ENCODE measurements at regions not wholly inside any gene's neighbourhood (a gene's known extent, or its start where the extent isn't known, plus 50 kb on each side); places are given as distances from the start of the nearest gene placed in this dataset.
A peak's percentile ranks its signal among the peaks of the same experiment; 100 is the strongest.

DNA sequence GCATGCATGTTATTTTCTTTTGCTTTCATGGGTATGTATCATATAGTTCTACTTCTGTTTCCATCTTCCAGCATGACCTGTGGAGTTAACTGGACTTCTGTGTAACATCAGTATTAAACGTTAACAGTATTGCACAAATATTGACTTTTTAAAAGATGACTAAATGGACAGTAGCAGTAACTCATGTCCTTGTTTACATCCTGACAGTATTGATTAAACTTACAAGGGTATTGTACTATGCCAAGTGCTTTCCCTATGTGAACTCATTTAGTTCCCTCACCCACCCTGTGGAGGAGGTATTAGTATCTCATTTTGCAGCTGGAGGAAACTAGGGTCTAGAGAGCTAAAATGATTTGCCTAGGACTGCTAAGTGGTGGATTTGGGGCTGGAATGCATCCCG lies 128.7 kb upstream of the SLC10A2 start:
- Mint-ChIP-seq H3K27me3 (ENCODE audit: low read depth) (no peaks in the 10 kb centered on the region), H3K36me3 (ENCODE audit: low read depth) (no peaks in the 10 kb centered on the region), H3K4me3 (ENCODE audit: unreplicated experiment) (no peak overlapping the region), H3K4me1 (ENCODE audit: low read depth) (no peaks in the 10 kb centered on the region), H3K9me3 (ENCODE audit: low read depth) (no peaks in the 10 kb centered on the region), H3K27ac (ENCODE audit: unreplicated experiment) (no peak overlapping the region)
- DNase-seq (ENCODE audit: low spot score) = no peak
- TF ChIP-seq CTCF (IDR thresholded peaks at IDR 0.05) = no peak

DNA sequence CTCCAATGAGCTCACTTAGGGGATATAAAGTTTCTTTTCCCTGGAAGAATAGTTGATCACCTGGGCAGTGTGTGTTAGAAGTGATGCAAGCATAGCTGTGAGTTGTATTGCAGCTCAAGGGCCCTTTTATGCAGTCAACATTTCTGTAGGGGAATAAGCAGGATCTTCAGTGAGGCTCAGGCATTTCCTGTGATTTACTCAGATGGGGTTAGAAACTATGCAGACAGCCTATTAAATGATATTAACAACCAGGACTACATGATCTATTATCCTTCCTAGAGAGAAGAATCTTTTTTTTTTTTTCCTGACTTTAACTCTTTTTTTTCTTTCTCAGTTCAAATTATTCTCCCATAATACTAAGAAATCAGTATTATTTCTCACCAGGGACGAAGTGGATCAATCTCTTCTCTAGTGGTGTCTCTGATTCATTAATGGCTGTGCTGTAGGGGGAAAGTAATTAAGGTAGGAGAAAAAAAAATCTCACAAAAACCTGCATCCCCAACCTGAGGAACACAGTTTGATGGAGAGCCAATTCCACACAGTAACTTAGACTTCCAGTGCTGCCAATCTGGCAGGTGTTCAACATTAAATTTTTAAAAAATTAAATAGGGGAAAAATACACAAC lies 126.4 kb upstream of the SLC10A2 start:
- Mint-ChIP-seq H3K4me1 (ENCODE audit: low read depth) (no peaks in the 10 kb centered on the region), H3K27me3 (ENCODE audit: low read depth) (no peaks in the 10 kb centered on the region), H3K4me3 (ENCODE audit: unreplicated experiment) (no peak overlapping the region), H3K36me3 (ENCODE audit: low read depth) (no peaks in the 10 kb centered on the region), H3K27ac (ENCODE audit: unreplicated experiment) (no peak overlapping the region), H3K9me3 (ENCODE audit: low read depth) (no peaks in the 10 kb centered on the region)
- no peak for DNase-seq (ENCODE audit: low spot score)
- TF ChIP-seq CTCF (IDR thresholded peaks at IDR 0.05) = no peak

DNA sequence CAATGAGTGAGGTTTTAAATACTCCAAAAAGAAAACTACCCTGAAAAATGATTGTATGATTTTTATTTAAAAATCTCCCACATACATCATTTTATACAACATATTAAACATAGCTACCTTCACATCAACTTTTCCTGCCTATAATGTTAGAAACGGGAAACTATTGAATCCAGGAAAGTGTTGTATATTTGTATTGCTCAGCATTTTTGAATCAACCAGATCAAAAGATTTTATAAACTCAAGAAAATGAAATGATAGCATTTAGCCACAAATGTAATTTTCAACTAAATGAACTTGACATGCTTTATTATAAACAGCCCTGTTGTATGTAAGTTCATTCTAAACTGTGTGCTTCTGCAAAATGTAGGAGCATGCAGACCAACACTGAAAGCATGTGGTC lies 124.6 kb upstream of the SLC10A2 start:
- Mint-ChIP-seq H3K4me3 (ENCODE audit: unreplicated experiment) (no peak overlapping the region), H3K4me1 (ENCODE audit: low read depth) (no peaks in the 10 kb centered on the region), H3K27ac (ENCODE audit: unreplicated experiment) (no peak overlapping the region), H3K27me3 (ENCODE audit: low read depth) (no peaks in the 10 kb centered on the region), H3K36me3 (ENCODE audit: low read depth) (no peaks in the 10 kb centered on the region), H3K9me3 (ENCODE audit: low read depth) (no peaks in the 10 kb centered on the region)
- DNase-seq (ENCODE audit: low spot score) = no peak
- TF ChIP-seq CTCF (IDR thresholded peaks at IDR 0.05) = no peak

DNA sequence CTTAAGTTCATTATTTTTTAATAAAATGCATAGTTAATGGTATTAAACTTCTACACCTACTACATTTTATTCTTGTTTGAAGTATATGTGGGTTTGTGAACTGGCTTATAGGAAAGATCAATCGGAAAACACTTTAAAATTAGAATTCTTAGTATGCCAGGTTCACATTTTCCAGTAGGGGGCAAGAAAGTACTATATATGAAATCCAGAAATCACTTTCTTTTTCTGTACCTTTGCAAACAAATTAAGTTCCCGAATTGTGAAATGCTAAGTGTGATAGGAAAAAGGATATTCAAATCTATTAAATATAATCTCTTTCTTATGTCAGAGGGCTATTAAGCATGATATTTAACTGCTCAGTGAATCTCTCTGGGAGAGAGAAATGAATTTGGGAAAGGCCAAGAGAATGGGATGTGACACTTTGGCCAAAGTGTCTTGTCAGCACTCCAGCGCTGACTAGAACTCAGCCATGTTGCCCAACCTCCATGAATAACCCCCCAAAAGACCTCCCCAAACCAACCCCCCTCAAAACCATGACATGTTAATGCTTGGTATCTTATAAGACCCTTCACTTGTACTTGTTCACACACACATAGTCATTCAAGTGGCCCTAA lies 122.6 kb upstream of the SLC10A2 start:
- peak; percentile 97 for TF ChIP-seq CTCF (IDR thresholded peaks at IDR 0.05)
- Mint-ChIP-seq H3K4me1 (ENCODE audit: low read depth) (no peaks in the 10 kb centered on the region), H3K27me3 (ENCODE audit: low read depth) (no peaks in the 10 kb centered on the region), H3K36me3 (ENCODE audit: low read depth) (no peaks in the 10 kb centered on the region), H3K9me3 (ENCODE audit: low read depth) (no peaks in the 10 kb centered on the region), H3K4me3 (ENCODE audit: unreplicated experiment) (no peak overlapping the region), H3K27ac (ENCODE audit: unreplicated experiment) (no peak overlapping the region)
- no peak for DNase-seq (ENCODE audit: low spot score)

DNA sequence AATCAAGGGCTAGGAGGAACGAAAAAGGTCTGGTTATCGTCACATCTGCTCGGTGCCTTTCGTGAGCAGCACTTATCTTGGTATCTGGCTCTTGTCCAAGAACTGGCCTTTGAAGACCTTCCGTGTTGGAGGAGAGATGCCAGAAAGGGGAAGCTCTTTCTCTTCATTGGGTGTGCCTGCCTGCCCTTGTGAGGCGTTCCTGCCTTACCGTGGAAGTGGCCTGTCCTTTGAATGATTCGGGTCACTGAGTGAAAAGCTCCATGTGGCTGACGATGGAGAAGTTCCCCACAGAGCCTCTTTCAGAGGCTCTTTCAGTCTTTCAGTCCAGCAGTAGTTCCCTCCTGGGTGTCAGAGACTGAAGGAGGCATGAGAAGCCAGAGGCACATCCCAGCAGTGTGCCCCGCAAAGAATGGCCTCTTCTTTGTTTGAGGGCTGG lies 121.5 kb upstream of the SLC10A2 start:
- H3K4me1 Mint-ChIP-seq (ENCODE audit: low read depth) = no peaks in the 10 kb centered on the region
- no peaks in the 10 kb centered on the region for H3K9me3 Mint-ChIP-seq (ENCODE audit: low read depth)
- no peaks in the 10 kb centered on the region for H3K36me3 Mint-ChIP-seq (ENCODE audit: low read depth)
- H3K27ac Mint-ChIP-seq (ENCODE audit: unreplicated experiment) = no peak overlapping the region
- TF ChIP-seq CTCF (IDR thresholded peaks at IDR 0.05) = no peak
- H3K4me3 Mint-ChIP-seq (ENCODE audit: unreplicated experiment) = no peak overlapping the region
- no peak for DNase-seq (ENCODE audit: low spot score)
- no peaks in the 10 kb centered on the region for H3K27me3 Mint-ChIP-seq (ENCODE audit: low read depth)

Measured in chondrocyte (in vitro differentiated cells).